ENCODE measurements at regions not wholly inside any gene's neighbourhood (a gene's known extent, or its start where the extent isn't known, plus 50 kb on each side); places are given as distances from the start of the nearest gene placed in this dataset.
"Not testable (repeated sequence)": the region's sequence is repeated elsewhere in the genome, so short reads cannot be mapped to it uniquely, and the experiment has no call there.

GRCh38 chr2:110322535-110322934 is 110.2 kb upstream of the MTLN start:
- H3K9me3 ChIP-seq = not testable (repeated sequence)

GRCh38 chr2:110320834-110321563 is 108.7 kb upstream of the MTLN start:
- H3K27ac ChIP-seq; DNase-seq; H3K4me3 ChIP-seq; intact Hi-C loops (cut with DNase I; ENCODE audit: low total_unique reads); H3K9me3 ChIP-seq; H3K36me3 ChIP-seq; H3K4me1 ChIP-seq; H3K27me3 ChIP-seq: not testable (repeated sequence)

More at GRCh38 chr2:110322535-110322934, 110.2 kb upstream of the MTLN start:
- H3K36me3 ChIP-seq; H3K4me1 ChIP-seq; H3K27me3 ChIP-seq; intact Hi-C loops (cut with DNase I; ENCODE audit: low total_unique reads); H3K27ac ChIP-seq; H3K4me3 ChIP-seq; DNase-seq: not testable (repeated sequence)

- H3K4me1 ChIP-seq; H3K9me3 ChIP-seq; intact Hi-C loops (cut with DNase I; ENCODE audit: low total_unique reads); H3K36me3 ChIP-seq; H3K27me3 ChIP-seq; H3K4me3 ChIP-seq; DNase-seq; H3K27ac ChIP-seq: not testable (repeated sequence)
These were observed 106.6 kb upstream of the MTLN start for GRCh38 chr2:110318898-110319297.

DNA sequence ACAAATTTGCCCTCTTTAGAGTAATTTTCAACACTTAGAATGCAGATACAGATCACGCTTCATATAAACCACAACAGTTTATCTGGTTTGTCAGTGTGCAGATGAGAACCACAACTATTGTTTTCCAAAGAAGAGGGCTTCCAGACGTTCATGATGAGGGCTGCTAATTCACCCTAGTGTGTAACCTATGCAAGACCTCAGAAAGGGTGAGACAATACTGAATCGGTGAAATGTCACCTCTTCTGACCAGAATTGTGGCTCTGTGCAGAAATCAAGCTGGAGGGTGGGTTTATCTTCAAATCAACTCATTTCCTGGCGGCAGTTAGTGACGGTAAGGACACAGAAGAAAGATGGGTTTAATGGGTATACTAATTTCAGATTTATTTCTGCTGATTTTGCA is 105.0 kb upstream of the MTLN start:
- intact Hi-C loops (cut with DNase I; ENCODE audit: low total_unique reads); H3K4me3 ChIP-seq; DNase-seq; H3K4me1 ChIP-seq; H3K27ac ChIP-seq; H3K27me3 ChIP-seq; H3K36me3 ChIP-seq; H3K9me3 ChIP-seq: not testable (repeated sequence)

DNA sequence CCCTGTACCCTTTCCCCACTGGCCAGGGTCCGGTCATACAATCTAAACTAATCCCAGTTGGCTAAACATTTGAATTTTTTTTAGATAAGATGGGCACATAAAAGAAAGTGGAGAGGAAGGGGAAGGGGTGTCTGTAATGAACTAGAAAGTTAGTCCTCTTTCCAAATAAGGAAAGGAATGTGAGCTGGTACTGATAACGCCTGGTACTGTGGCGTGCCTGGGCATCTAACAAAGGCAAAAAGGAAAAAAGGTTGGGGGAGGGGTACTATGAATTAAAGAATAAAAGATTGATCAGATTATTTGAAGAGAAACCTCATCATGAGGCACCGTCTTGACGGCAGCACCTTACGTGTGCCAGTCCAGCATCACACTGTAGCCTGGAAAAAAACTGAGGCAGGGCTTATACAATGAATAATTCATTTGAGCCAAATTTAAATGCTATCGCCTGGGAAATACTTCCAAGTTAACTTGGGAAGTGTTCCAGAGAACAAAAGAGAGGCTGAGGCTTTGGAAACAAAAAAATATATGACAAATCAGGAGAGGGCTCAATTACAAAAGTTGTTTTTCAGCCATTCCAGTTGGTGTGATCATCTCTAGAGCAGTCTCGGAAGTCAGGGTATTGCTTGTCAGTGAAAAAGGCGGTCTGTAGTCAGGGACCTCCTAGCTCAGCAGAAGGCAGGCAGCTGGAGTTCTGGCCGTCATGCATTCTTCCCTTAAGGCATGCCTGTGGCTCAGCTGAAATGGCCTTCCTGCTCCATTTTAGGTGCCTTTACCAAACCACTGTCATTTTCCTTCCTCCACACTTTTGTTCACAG is 103.9 kb upstream of the MTLN start:
- H3K4me1 ChIP-seq; H3K9me3 ChIP-seq; H3K27ac ChIP-seq; H3K27me3 ChIP-seq; H3K36me3 ChIP-seq; DNase-seq; intact Hi-C loops (cut with DNase I; ENCODE audit: low total_unique reads); H3K4me3 ChIP-seq: not testable (repeated sequence)

GRCh38 chr2:110315054-110315820 is 102.9 kb upstream of the MTLN start:
- not testable (repeated sequence) for H3K27ac ChIP-seq

DNA sequence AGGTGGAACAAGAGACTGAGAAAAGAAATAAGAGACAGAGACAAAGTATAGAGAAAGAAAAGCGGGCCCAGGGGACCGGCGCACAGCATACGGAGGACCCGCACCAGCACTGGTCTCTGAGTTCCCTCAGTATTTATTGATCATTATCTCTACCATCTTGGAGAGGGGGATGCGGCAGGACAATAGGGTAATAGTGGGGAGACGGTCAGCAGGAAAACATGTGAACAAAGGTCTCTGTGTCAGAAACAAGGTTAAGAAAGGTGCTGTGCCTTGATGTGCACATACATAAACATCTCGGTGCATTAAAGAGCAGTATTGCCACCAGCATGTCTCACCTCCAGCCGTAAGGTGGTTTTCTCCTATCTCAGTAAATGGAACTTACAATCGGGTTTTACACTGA is 102.1 kb upstream of the MTLN start:
- H3K27ac ChIP-seq; intact Hi-C loops (cut with DNase I; ENCODE audit: low total_unique reads); DNase-seq: not testable (repeated sequence)

More at GRCh38 chr2:110315054-110315820, 102.9 kb upstream of the MTLN start:
- H3K4me1 ChIP-seq; DNase-seq; intact Hi-C loops (cut with DNase I; ENCODE audit: low total_unique reads); H3K9me3 ChIP-seq; H3K27me3 ChIP-seq; H3K36me3 ChIP-seq; H3K4me3 ChIP-seq: not testable (repeated sequence)

DNA sequence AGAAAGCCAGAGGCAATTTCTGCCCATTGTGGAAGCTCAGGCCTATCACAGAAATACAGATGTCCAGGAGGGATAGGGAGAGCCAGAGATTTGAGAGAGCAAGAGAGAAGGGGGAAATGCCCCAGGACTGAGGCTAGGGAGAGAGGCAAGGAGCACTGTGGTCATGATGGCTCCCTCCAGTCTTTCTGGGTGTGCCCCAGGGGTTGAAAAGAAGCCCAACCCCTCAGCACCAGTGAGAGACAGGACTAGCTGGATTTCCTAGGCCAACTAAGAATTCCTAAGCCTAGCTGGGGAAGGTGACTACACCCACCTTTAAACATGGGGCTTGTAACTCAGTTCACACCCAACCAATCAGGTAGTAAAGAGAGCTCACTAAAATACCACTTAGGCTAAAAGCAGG is 100.7 kb upstream of the MTLN start:
- DNase-seq; H3K4me3 ChIP-seq; H3K9me3 ChIP-seq; H3K27ac ChIP-seq; H3K36me3 ChIP-seq; intact Hi-C loops (cut with DNase I; ENCODE audit: low total_unique reads); H3K4me1 ChIP-seq; H3K27me3 ChIP-seq: not testable (repeated sequence)

More for the DNA sequence above, 102.1 kb upstream of the MTLN start:
- not testable (repeated sequence) for H3K36me3 ChIP-seq, H3K27me3 ChIP-seq, H3K4me3 ChIP-seq, H3K4me1 ChIP-seq, H3K9me3 ChIP-seq

DNA sequence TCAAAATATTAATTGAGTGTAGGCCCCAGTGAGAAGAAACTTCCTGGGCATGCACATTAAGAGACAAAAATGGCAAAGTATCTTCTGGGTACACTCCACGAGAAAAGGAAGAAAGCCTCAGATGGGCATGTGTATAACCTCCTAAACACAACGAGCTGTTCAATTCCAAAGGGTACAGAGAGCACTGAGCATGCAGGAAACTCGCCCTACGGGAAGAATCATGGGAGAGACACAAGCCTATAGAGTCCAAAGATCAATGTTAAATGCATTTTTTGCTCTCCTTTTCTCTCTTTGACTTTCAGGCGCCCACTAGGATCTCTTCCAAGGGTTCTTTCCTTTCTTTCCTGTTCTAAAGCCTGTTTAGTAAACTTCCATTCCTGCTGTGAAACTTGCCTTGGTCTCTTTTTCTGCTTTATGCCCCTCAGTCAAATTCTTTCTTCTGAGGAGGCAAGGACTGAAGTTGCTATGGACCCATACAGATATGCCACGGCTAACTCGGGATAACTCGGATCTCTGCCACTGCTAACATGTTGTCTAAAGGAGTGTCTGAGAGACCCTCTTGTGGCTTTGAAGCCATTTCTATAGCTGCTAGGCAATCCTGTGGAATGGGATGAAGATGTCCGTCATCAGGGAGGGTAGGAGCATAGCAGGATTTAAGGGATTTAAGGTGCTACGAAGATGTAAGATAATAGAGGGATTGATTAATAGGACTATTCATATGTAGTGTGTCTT is 99.5 kb upstream of the MTLN start:
- H3K36me3 ChIP-seq; DNase-seq; H3K4me1 ChIP-seq; H3K9me3 ChIP-seq; intact Hi-C loops (cut with DNase I; ENCODE audit: low total_unique reads); H3K27me3 ChIP-seq; H3K4me3 ChIP-seq; H3K27ac ChIP-seq: not testable (repeated sequence)

- H3K27ac ChIP-seq; DNase-seq; H3K9me3 ChIP-seq; intact Hi-C loops (cut with DNase I; ENCODE audit: low total_unique reads); H3K4me1 ChIP-seq; H3K27me3 ChIP-seq; H3K4me3 ChIP-seq; H3K36me3 ChIP-seq: not testable (repeated sequence)
These were observed 98.7 kb upstream of the MTLN start for GRCh38 chr2:110310988-110311475.

- intact Hi-C loops (cut with DNase I; ENCODE audit: low total_unique reads) = not testable (repeated sequence)
These were observed 96.4 kb upstream of the MTLN start for GRCh38 chr2:110308728-110309127.

DNA sequence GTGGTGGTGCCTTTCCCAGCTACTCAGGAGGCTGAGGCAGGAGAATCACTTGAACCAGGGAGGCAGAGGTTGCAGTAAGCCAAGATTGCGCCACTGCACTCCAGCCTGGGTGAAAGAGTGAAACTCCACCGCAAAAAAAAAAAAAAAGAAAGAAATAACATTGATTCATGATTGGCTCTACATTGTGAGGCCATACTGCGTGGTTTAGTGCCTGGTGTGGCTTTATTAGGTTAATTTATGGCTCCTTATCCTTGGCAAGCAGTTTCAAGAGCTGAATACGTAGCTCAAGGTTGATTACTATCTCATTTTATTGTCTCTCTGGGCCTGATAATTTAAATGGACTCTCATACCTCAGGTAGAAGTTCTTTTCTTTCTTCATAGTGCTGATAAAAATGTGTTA is 80.5 kb upstream of the MTLN start:
- H3K4me3 ChIP-seq; H3K9me3 ChIP-seq; H3K27ac ChIP-seq; H3K4me1 ChIP-seq; H3K27me3 ChIP-seq; H3K36me3 ChIP-seq; intact Hi-C loops (cut with DNase I; ENCODE audit: low total_unique reads); DNase-seq: not testable (repeated sequence)

More at GRCh38 chr2:110308728-110309127, 96.4 kb upstream of the MTLN start:
- H3K27me3 ChIP-seq, DNase-seq, H3K36me3 ChIP-seq, H3K4me1 ChIP-seq, H3K27ac ChIP-seq, H3K9me3 ChIP-seq, H3K4me3 ChIP-seq: not testable (repeated sequence)

DNA sequence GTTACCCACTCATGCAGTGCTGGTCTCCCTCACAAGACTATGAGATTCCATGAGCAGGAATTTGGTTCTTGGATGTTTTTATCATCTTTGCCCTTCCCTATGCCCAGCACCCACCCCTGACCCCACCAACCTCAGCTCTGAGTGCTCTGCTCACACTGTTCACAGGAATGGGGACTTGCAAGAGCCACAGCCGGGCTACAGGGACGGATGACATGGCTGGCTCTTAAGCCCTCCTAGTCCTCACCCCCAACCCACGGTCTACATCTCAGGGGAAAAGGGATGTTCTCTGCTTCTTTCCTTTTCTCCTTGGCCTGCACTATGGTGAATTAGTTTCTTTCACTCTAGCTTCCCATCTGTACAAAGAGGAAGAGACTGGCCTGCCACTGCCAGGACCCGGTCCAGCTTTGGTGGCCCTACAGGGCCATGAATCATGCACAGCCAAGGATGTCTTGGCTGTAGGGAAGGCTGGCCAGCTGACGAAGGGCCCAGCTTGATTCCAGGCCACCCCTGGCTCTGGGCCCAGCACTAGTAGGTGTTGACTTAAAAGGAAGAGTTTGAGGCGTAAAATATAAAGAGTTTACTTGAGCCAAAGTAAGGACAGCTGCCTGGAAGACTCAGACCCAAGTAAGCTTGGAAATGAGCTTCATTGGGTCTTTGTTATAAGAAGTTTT is 79.7 kb upstream of the MTLN start:
- H3K4me1 ChIP-seq; H3K27ac ChIP-seq; H3K9me3 ChIP-seq; intact Hi-C loops (cut with DNase I; ENCODE audit: low total_unique reads); H3K36me3 ChIP-seq; H3K27me3 ChIP-seq; H3K4me3 ChIP-seq: not testable (repeated sequence)
- peak in 1 of 2 donors; percentile 54 for DNase-seq
